ENCODE measurements at regions not wholly inside any gene's neighbourhood (a gene's known extent, or its start where the extent isn't known, plus 50 kb on each side); places are given as distances from the start of the nearest gene placed in this dataset.

GRCh38 chr6:134810402-134810801 is 139.5 kb downstream of the ALDH8A1 start:
- TF ChIP-seq, protein P1, sequence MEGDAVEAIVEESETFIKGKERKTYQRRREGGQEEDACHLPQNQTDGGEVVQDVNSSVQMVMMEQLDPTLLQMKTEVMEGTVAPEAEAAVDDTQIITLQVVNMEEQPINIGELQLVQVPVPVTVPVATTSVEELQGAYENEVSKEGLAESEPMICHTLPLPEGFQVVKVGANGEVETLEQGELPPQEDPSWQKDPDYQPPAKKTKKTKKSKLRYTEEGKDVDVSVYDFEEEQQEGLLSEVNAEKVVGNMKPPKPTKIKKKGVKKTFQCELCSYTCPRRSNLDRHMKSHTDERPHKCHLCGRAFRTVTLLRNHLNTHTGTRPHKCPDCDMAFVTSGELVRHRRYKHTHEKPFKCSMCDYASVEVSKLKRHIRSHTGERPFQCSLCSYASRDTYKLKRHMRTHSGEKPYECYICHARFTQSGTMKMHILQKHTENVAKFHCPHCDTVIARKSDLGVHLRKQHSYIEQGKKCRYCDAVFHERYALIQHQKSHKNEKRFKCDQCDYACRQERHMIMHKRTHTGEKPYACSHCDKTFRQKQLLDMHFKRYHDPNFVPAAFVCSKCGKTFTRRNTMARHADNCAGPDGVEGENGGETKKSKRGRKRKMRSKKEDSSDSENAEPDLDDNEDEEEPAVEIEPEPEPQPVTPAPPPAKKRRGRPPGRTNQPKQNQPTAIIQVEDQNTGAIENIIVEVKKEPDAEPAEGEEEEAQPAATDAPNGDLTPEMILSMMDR (IDR thresholded peaks at IDR 0.05), result no peak
- TF ChIP-seq ZFP36 (IDR thresholded peaks at IDR 0.05; ENCODE audit: borderline replicate concordance, partially characterized antibody) (no peak), CHD2 (IDR thresholded peaks at IDR 0.05; ENCODE audit: low read length, partially characterized antibody) (no peak), PBX3 (IDR thresholded peaks at IDR 0.05) (no peak), POLR2A (IDR thresholded peaks at IDR 0.05; ENCODE audit: low read length) (no peak), HDAC2 (IDR thresholded peaks at IDR 0.05) (no peak), MYC (IDR thresholded peaks at IDR 0.05; ENCODE audit: borderline replicate concordance, low read length) (no peak)
- TF ChIP-seq, protein P2, sequence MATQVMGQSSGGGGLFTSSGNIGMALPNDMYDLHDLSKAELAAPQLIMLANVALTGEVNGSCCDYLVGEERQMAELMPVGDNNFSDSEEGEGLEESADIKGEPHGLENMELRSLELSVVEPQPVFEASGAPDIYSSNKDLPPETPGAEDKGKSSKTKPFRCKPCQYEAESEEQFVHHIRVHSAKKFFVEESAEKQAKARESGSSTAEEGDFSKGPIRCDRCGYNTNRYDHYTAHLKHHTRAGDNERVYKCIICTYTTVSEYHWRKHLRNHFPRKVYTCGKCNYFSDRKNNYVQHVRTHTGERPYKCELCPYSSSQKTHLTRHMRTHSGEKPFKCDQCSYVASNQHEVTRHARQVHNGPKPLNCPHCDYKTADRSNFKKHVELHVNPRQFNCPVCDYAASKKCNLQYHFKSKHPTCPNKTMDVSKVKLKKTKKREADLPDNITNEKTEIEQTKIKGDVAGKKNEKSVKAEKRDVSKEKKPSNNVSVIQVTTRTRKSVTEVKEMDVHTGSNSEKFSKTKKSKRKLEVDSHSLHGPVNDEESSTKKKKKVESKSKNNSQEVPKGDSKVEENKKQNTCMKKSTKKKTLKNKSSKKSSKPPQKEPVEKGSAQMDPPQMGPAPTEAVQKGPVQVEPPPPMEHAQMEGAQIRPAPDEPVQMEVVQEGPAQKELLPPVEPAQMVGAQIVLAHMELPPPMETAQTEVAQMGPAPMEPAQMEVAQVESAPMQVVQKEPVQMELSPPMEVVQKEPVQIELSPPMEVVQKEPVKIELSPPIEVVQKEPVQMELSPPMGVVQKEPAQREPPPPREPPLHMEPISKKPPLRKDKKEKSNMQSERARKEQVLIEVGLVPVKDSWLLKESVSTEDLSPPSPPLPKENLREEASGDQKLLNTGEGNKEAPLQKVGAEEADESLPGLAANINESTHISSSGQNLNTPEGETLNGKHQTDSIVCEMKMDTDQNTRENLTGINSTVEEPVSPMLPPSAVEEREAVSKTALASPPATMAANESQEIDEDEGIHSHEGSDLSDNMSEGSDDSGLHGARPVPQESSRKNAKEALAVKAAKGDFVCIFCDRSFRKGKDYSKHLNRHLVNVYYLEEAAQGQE (IDR thresholded peaks at IDR 0.05), result no peak
